Parathyroid adenoma (tissue), 2 donors: ENCODE measurements at regions not wholly inside any gene's neighbourhood (a gene's known extent, or its start where the extent isn't known, plus 50 kb on each side); places are given as distances from the start of the nearest gene placed in this dataset.

Experiments used
- H2AFZ ChIP-seq: fragments of 300-600 bp; sonication (generic); one replicate; pipeline ENCODE4 v1.7.0; 2017; ENCODE audit warnings: antibody characterized with exemption, mild to moderate bottlenecking
- H3K27ac ChIP-seq: fragments of 300-600 bp; sonication (generic); one replicate; pipeline ENCODE4 v1.7.0; 2017
- H3K27me3 ChIP-seq: fragments of 300-600 bp; sonication (generic); one replicate; pipeline ENCODE4 v1.7.0; 2017; ENCODE audit warnings: low read length; ENCODE audit not compliant: control insufficient read depth, insufficient read depth
- H3K36me3 ChIP-seq: fragments of 300-600 bp; sonication (generic); one replicate; pipeline ENCODE4 v1.7.0; 2017; ENCODE audit warnings: low read length; ENCODE audit not compliant: control insufficient read depth, insufficient read depth
- H3K4me1 ChIP-seq: fragments of 300-600 bp; sonication (generic); one replicate; pipeline ENCODE4 v1.7.0; 2017; ENCODE audit warnings: control low read depth
- H3K4me2 ChIP-seq: fragments of 300-600 bp; sonication (generic); one replicate; pipeline ENCODE4 v1.7.0; 2017; ENCODE audit warnings: low read length
- H3K4me3 ChIP-seq: fragments of 300-600 bp; sonication (generic); one replicate; pipeline ENCODE4 v1.7.0; 2017; ENCODE audit warnings: low read depth, low read length
- H3K79me2 ChIP-seq: fragments of 300-600 bp; sonication (generic); one replicate; pipeline ENCODE4 v1.7.0; 2017; ENCODE audit warnings: control low read depth
- H3K9ac ChIP-seq: fragments of 300-600 bp; sonication (generic); one replicate; pipeline ENCODE4 v1.7.0; 2017; ENCODE audit warnings: mild to moderate bottlenecking
- H3K9me3 ChIP-seq: fragments of 300-600 bp; sonication (generic); one replicate; pipeline ENCODE4 v1.7.0; 2017; ENCODE audit warnings: low read length; ENCODE audit not compliant: control insufficient read depth
- CTCF ChIP-seq: fragments of 300-600 bp; sonication (generic); IDR thresholded peaks from one replicate; pipeline ENCODE4 v1.7.0; 2017; ENCODE audit warnings: antibody characterized with exemption, mild to moderate bottlenecking
- donor health status: primary hyperparathyroidism.

GRCh38 chr9:33638391-33638915 lies 114.4 kb downstream of the ANKRD18B start:
- no peaks in the 10 kb centered on the region for H3K27me3 ChIP-seq

GRCh38 chr9:33645706-33646105 lies 121.7 kb downstream of the ANKRD18B start:
- H3K4me2 ChIP-seq, result no peak overlapping the region
- H3K79me2 ChIP-seq, result no peaks in the 10 kb centered on the region
- H3K9me3 ChIP-seq, result no peaks in the 10 kb centered on the region
- no peak overlapping the region for H3K4me3 ChIP-seq
- H3K27ac ChIP-seq, result no peak overlapping the region
- no peaks in the 10 kb centered on the region for H3K36me3 ChIP-seq
- no peaks in the 10 kb centered on the region for H3K27me3 ChIP-seq
- TF ChIP-seq CTCF, result no peak
- H3K9ac ChIP-seq, result no peak overlapping the region
- no peak overlapping the region for H2AFZ ChIP-seq
- no peaks in the 10 kb centered on the region for H3K4me1 ChIP-seq

More at GRCh38 chr9:33638391-33638915, 114.4 kb downstream of the ANKRD18B start:
- no peak for TF ChIP-seq CTCF
- no peaks in the 10 kb centered on the region for H3K9me3 ChIP-seq
- no peaks in the 10 kb centered on the region for H3K36me3 ChIP-seq
- H3K79me2 ChIP-seq, result no peaks in the 10 kb centered on the region
- H2AFZ ChIP-seq, result no peak overlapping the region
- H3K9ac ChIP-seq, result no peak overlapping the region
- H3K27ac ChIP-seq, result no peak overlapping the region
- no peak overlapping the region for H3K4me3 ChIP-seq
- no peaks in the 10 kb centered on the region for H3K4me1 ChIP-seq
- no peak overlapping the region for H3K4me2 ChIP-seq

GRCh38 chr9:33649463-33649862 lies 125.4 kb downstream of the ANKRD18B start:
- H3K79me2 ChIP-seq, result no peaks in the 10 kb centered on the region
- H3K4me3 ChIP-seq, result no peak overlapping the region
- no peaks in the 10 kb centered on the region for H3K36me3 ChIP-seq
- no peak overlapping the region for H2AFZ ChIP-seq
- H3K27me3 ChIP-seq, result no peaks in the 10 kb centered on the region
- H3K4me2 ChIP-seq, result no peak overlapping the region
- H3K4me1 ChIP-seq, result no peaks in the 10 kb centered on the region
- H3K9ac ChIP-seq, result no peak overlapping the region
- H3K9me3 ChIP-seq, result no peaks in the 10 kb centered on the region
- no peak for TF ChIP-seq CTCF
- no peak overlapping the region for H3K27ac ChIP-seq

- H3K4me1 ChIP-seq, result no peaks in the 10 kb centered on the region
- no peak overlapping the region for H3K9ac ChIP-seq
- TF ChIP-seq CTCF, result no peak
- no peaks in the 10 kb centered on the region for H3K9me3 ChIP-seq
- H3K4me2 ChIP-seq, result no peak overlapping the region
- H2AFZ ChIP-seq, result no peak overlapping the region
- H3K27ac ChIP-seq, result no peak overlapping the region
- no peaks in the 10 kb centered on the region for H3K79me2 ChIP-seq
- no peak overlapping the region for H3K4me3 ChIP-seq
- H3K27me3 ChIP-seq, result no peaks in the 10 kb centered on the region
- H3K36me3 ChIP-seq, result no peaks in the 10 kb centered on the region
Observed at GRCh38 chr9:33651125-33651524, 127.1 kb downstream of the ANKRD18B start.

- no peak overlapping the region for H3K9ac ChIP-seq
- H3K4me2 ChIP-seq, result no peak overlapping the region
- no peaks in the 10 kb centered on the region for H3K9me3 ChIP-seq
- no peak for TF ChIP-seq CTCF
- H3K79me2 ChIP-seq, result no peaks in the 10 kb centered on the region
- no peak overlapping the region for H3K4me3 ChIP-seq
- no peak overlapping the region for H3K27ac ChIP-seq
- H3K27me3 ChIP-seq, result no peaks in the 10 kb centered on the region
- H3K4me1 ChIP-seq, result no peaks in the 10 kb centered on the region
- H2AFZ ChIP-seq, result no peak overlapping the region
- no peaks in the 10 kb centered on the region for H3K36me3 ChIP-seq
Observed at GRCh38 chr9:33659921-33660320, 135.4 kb upstream of the PRSS3 start.
